ENCODE measurements at regions not wholly inside any gene's neighbourhood (a gene's known extent, or its start where the extent isn't known, plus 50 kb on each side); places are given as distances from the start of the nearest gene placed in this dataset.

GRCh38 chr5:5816960-5817359 lies 394.5 kb downstream of the ICE1 start (continued):
- TF ChIP-seq CHD7 (IDR thresholded peaks at IDR 0.05; ENCODE audit: insufficient replicate concordance, low read length): no peak
- TF ChIP-seq ATF2 (IDR thresholded peaks at IDR 0.05; ENCODE audit: low read length): no peak
- TF ChIP-seq RXRA (IDR thresholded peaks at IDR 0.05; ENCODE audit: insufficient read depth, low read depth, low read length): no peak
- TF ChIP-seq CBX5 (IDR thresholded peaks at IDR 0.05; ENCODE audit: low read depth, low read length): no peak

Measured in H1 (cell line).